Endodermal cell (in vitro differentiated cells): ENCODE measurements at regions not wholly inside any gene's neighbourhood (a gene's known extent, or its start where the extent isn't known, plus 50 kb on each side); places are given as distances from the start of the nearest gene placed in this dataset.

Source experiments
- DNase-seq: peaks from one replicate; pipeline ENCODE4 v3.0.0-alpha.2; 2017
- H3K27ac ChIP-seq: 2 replicates; pipeline ENCODE4 v1.5.1; 2013; ENCODE audit warnings: mild to moderate bottlenecking, low read depth, low read length, moderate library complexity
- H3K27me3 ChIP-seq: 2 replicates; pipeline ENCODE4 v1.6.1; 2013; ENCODE audit warnings: mild to moderate bottlenecking, low read length, moderate library complexity; ENCODE audit not compliant: insufficient read depth, control insufficient read depth, poor library complexity, severe bottlenecking
- H3K36me3 ChIP-seq: 2 replicates; pipeline ENCODE4 v1.7.0; 2013; ENCODE audit warnings: mild to moderate bottlenecking, low read length, moderate library complexity; ENCODE audit not compliant: control insufficient read depth, insufficient read depth
- H3K4me1 ChIP-seq: one replicate; pipeline ENCODE4 v1.7.0; 2013; ENCODE audit warnings: low read length; ENCODE audit not compliant: control insufficient read depth, insufficient read depth
- H3K4me3 ChIP-seq: 2 replicates; pipeline ENCODE4 v1.5.1; 2013; ENCODE audit warnings: mild to moderate bottlenecking, low read length, moderate library complexity
- H3K9ac ChIP-seq: 2 replicates; pipeline ENCODE4 v1.6.1; 2013; ENCODE audit warnings: mild to moderate bottlenecking, low read length, moderate library complexity; ENCODE audit not compliant: poor library complexity, severe bottlenecking; ENCODE audit errors: extremely low read depth
- H3K9me3 ChIP-seq: 2 replicates; pipeline ENCODE4 v1.6.1; 2013; ENCODE audit warnings: mild to moderate bottlenecking, low read length, moderate library complexity; ENCODE audit not compliant: control insufficient read depth
- H3K27ac Mint-ChIP-seq: 2 replicates; pipeline ENCODE4 v1.8.0; 2020; ENCODE audit warnings: mixed read lengths
- H3K27me3 Mint-ChIP-seq: 2 replicates; pipeline ENCODE4 v1.8.0; 2021; ENCODE audit warnings: mild to moderate bottlenecking, mixed read lengths; ENCODE audit not compliant: insufficient read depth
- H3K36me3 Mint-ChIP-seq: 2 replicates; pipeline ENCODE4 v1.8.0; 2020; ENCODE audit warnings: low read depth, mixed read lengths
- H3K4me1 Mint-ChIP-seq: 2 replicates; pipeline ENCODE4 v1.8.0; 2020; ENCODE audit warnings: mixed read lengths
- H3K4me3 Mint-ChIP-seq: 2 replicates; pipeline ENCODE4 v1.8.0; 2020; ENCODE audit warnings: mild to moderate bottlenecking, moderate library complexity, mixed read lengths
- H3K9me3 Mint-ChIP-seq: 2 replicates; pipeline ENCODE4 v1.8.0; 2020; ENCODE audit warnings: mild to moderate bottlenecking, mixed read lengths
- CTCF ChIP-seq: fragments of 200-600 bp; sonication (generic); conservative IDR thresholded peaks from 2 replicates; pipeline ENCODE4 v1.5.0; 2021; ENCODE audit warnings: antibody characterized with exemption, mild to moderate bottlenecking
- WGBS, 2 experiments: methylation state at CpG; one replicate each; pipeline versions ENCODE4 v1.1.5 to v1.1.7; 2013; ENCODE audit warnings: missing lambda C conversion rate in 2 of 2, mixed read lengths in 1 of 2; ENCODE audit not compliant: insufficient coverage in 1 of 2, insufficient read length in 1 of 2; 5-methylcytosine and 5-hydroxymethylcytosine counted together

GRCh38 chr14:101177301-101177971 is 273.9 kb upstream of the RTL1 start:
- H3K27ac Mint-ChIP-seq, result no peak overlapping the region

GRCh38 chr14:101178184-101179072 is 274.9 kb upstream of the RTL1 start:
- Mint-ChIP-seq H3K9me3 (peaks cover 22% of the 10 kb centered on the region), H3K27me3 (no peaks in the 10 kb centered on the region), H3K27ac (no peak overlapping the region), H3K4me1 (no peaks in the 10 kb centered on the region), H3K36me3 (peaks cover 2% of the 10 kb centered on the region), H3K4me3 (no peak overlapping the region)
- H3K4me1 ChIP-seq, result peaks cover 1% of the 10 kb centered on the region
- H3K9ac ChIP-seq, result no peak overlapping the region
- H3K36me3 ChIP-seq, result no peaks in the 10 kb centered on the region
- WGBS, 2 experiments, result 92 to 94% methylated on average over 15 to 22 of the region's 22 CpGs
- TF ChIP-seq CTCF, result no peak
- no peak for DNase-seq
- H3K27me3 ChIP-seq, result no peaks in the 10 kb centered on the region
- H3K9me3 ChIP-seq, result peaks cover 30% of the 10 kb centered on the region
- H3K27ac ChIP-seq, result no peak overlapping the region
- no peak overlapping the region for H3K4me3 ChIP-seq

More at GRCh38 chr14:101177301-101177971, 273.9 kb upstream of the RTL1 start:
- WGBS, 2 experiments, result 95 to 96% methylated on average over 21 to 23 of the region's 23 CpGs
- no peak for TF ChIP-seq CTCF
- Histone ChIP-seq H3K9me3 (peaks cover 34% of the 10 kb centered on the region), H3K4me1 (no peaks in the 10 kb centered on the region), H3K4me3 (no peak overlapping the region), H3K36me3 (no peaks in the 10 kb centered on the region), H3K27me3 (no peaks in the 10 kb centered on the region), H3K9ac (no peak overlapping the region), H3K27ac (no peak overlapping the region)
- H3K36me3 Mint-ChIP-seq, result peaks cover 2% of the 10 kb centered on the region
- DNase-seq, result no peak
- no peaks in the 10 kb centered on the region for H3K4me1 Mint-ChIP-seq
- no peaks in the 10 kb centered on the region for H3K27me3 Mint-ChIP-seq
- H3K4me3 Mint-ChIP-seq, result no peak overlapping the region
- H3K9me3 Mint-ChIP-seq, result peaks cover 27% of the 10 kb centered on the region

GRCh38 chr14:101179691-101180211 is 276.2 kb upstream of the RTL1 start:
- no peak for TF ChIP-seq CTCF
- H3K27ac ChIP-seq, result no peak overlapping the region
- H3K4me1 Mint-ChIP-seq, result no peaks in the 10 kb centered on the region
- H3K27me3 ChIP-seq, result no peaks in the 10 kb centered on the region
- DNase-seq, result no peak
- H3K27me3 Mint-ChIP-seq, result no peaks in the 10 kb centered on the region
- WGBS, 2 experiments, result 88 to 93% methylated on average over 9 to 12 of the region's 12 CpGs
- no peak overlapping the region for H3K27ac Mint-ChIP-seq
- peaks cover 20% of the 10 kb centered on the region for H3K9me3 Mint-ChIP-seq
- peaks cover 6% of the 10 kb centered on the region for H3K4me1 ChIP-seq
- H3K36me3 ChIP-seq, result no peaks in the 10 kb centered on the region
- H3K36me3 Mint-ChIP-seq, result peaks cover 2% of the 10 kb centered on the region
- H3K4me3 ChIP-seq, result no peak overlapping the region
- H3K9ac ChIP-seq, result no peak overlapping the region
- H3K9me3 ChIP-seq, result peaks cover 28% of the 10 kb centered on the region
- H3K4me3 Mint-ChIP-seq, result no peak overlapping the region
